ENCODE measurements at regions not wholly inside any gene's neighbourhood (a gene's known extent, or its start where the extent isn't known, plus 50 kb on each side); places are given as distances from the start of the nearest gene placed in this dataset.

DNA sequence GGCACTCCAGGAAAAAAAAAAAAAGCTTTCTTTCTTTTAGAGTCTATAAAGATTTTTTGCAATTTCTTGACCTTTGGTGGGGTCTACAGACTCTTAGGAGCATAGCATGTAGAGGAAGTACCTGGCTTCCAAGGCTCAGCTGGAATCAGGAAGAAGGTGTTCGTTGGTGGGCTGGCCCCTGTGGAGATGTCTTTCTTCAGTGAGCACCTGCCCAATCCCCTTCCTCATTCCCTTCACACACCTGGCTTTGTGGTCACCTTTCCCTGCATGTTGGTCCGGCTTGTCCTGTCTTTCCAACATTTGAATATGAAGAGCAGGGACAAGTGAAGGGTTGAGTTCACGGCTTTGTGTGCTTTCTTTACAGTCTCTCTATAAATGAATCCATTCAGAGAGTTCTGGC is 352.4 kb downstream of the HAPSTR1 start:
- Histone ChIP-seq H3K27me3 (ENCODE audit: insufficient read depth, low read length) (no peaks in the 10 kb centered on the region), H3K27ac (ENCODE audit: low read depth, low read length) (no peak overlapping the region), H3K9ac (ENCODE audit: low read depth, low read length) (no peak overlapping the region), H3K36me3 (ENCODE audit: insufficient read depth, low read length) (no peaks in the 10 kb centered on the region), H3K4me1 (ENCODE audit: insufficient read depth, low read length) (peaks cover 20% of the 10 kb centered on the region), H3K4me3 (ENCODE audit: low read length) (no peak overlapping the region), H3K9me3 (ENCODE audit: insufficient read depth, low read depth, low read length) (no peaks in the 10 kb centered on the region)
- 59% methylated on average over 3 of the region's 3 CpGs for WGBS

- H3K27me3 ChIP-seq (ENCODE audit: insufficient read depth, low read length), result no peaks in the 10 kb centered on the region
- H3K9me3 ChIP-seq (ENCODE audit: insufficient read depth, low read depth, low read length), result no peaks in the 10 kb centered on the region
- H3K4me1 ChIP-seq (ENCODE audit: insufficient read depth, low read length), result peaks cover 22% of the 10 kb centered on the region
- whole genome bisulfite sequencing, result 70% methylated on average over 4 of the region's 6 CpGs
- no peak overlapping the region for H3K9ac ChIP-seq (ENCODE audit: low read depth, low read length)
- no peak overlapping the region for H3K27ac ChIP-seq (ENCODE audit: low read depth, low read length)
- H3K36me3 ChIP-seq (ENCODE audit: insufficient read depth, low read length), result no peaks in the 10 kb centered on the region
- no peak overlapping the region for H3K4me3 ChIP-seq (ENCODE audit: low read length)
These were observed 355.2 kb downstream of the HAPSTR1 start for GRCh38 chr16:9446471-9447194.

DNA sequence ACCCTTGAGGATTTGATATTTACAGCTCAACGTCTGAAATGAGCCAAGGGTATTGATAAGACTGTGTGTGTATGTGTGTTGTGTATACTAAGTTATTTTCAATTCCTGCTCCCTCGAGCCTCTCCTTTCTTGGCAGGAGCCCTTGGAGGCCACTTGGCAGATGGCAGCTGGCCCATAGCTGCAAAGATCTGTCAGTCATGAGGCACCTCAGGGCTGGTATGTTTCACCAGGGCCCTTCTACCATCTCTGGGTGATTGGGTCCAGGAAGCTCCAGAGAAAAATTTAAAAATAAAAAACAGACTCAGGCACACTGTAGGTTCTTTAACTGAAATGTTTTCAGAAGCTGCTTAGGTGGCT is 355.7 kb downstream of the HAPSTR1 start:
- H3K9me3 ChIP-seq (ENCODE audit: insufficient read depth, low read depth, low read length), result no peaks in the 10 kb centered on the region
- H3K4me3 ChIP-seq (ENCODE audit: low read length), result no peak overlapping the region
- peaks cover 18% of the 10 kb centered on the region for H3K4me1 ChIP-seq (ENCODE audit: insufficient read depth, low read length)
- H3K27ac ChIP-seq (ENCODE audit: low read depth, low read length), result no peak overlapping the region
- H3K27me3 ChIP-seq (ENCODE audit: insufficient read depth, low read length), result no peaks in the 10 kb centered on the region
- WGBS, result 96% methylated on average over 2 of the region's 2 CpGs
- H3K9ac ChIP-seq (ENCODE audit: low read depth, low read length), result no peak overlapping the region
- no peaks in the 10 kb centered on the region for H3K36me3 ChIP-seq (ENCODE audit: insufficient read depth, low read length)

- Histone ChIP-seq H3K27me3 (ENCODE audit: insufficient read depth, low read length) (no peaks in the 10 kb centered on the region), H3K4me3 (ENCODE audit: low read length) (no peak overlapping the region), H3K9me3 (ENCODE audit: insufficient read depth, low read depth, low read length) (no peaks in the 10 kb centered on the region), H3K4me1 (ENCODE audit: insufficient read depth, low read length) (peaks cover 13% of the 10 kb centered on the region), H3K9ac (ENCODE audit: low read depth, low read length) (no peak overlapping the region), H3K27ac (ENCODE audit: low read depth, low read length) (no peak overlapping the region), H3K36me3 (ENCODE audit: insufficient read depth, low read length) (no peaks in the 10 kb centered on the region)
- 95% methylated on average over 4 of the region's 4 CpGs for WGBS
These were observed 356.3 kb downstream of the HAPSTR1 start for GRCh38 chr16:9447699-9448098.

- Histone ChIP-seq H3K9me3 (ENCODE audit: insufficient read depth, low read depth, low read length) (no peaks in the 10 kb centered on the region), H3K27me3 (ENCODE audit: insufficient read depth, low read length) (no peaks in the 10 kb centered on the region), H3K4me3 (ENCODE audit: low read length) (no peak overlapping the region), H3K36me3 (ENCODE audit: insufficient read depth, low read length) (no peaks in the 10 kb centered on the region), H3K9ac (ENCODE audit: low read depth, low read length) (no peak overlapping the region), H3K4me1 (ENCODE audit: insufficient read depth, low read length) (peaks cover 12% of the 10 kb centered on the region; the same call in 1 of the 2 replicates), H3K27ac (ENCODE audit: low read depth, low read length) (no peak overlapping the region)
- WGBS, result 96% methylated on average over 3 of the region's 3 CpGs
These were observed 358.2 kb downstream of the HAPSTR1 start for GRCh38 chr16:9449597-9449996.

DNA sequence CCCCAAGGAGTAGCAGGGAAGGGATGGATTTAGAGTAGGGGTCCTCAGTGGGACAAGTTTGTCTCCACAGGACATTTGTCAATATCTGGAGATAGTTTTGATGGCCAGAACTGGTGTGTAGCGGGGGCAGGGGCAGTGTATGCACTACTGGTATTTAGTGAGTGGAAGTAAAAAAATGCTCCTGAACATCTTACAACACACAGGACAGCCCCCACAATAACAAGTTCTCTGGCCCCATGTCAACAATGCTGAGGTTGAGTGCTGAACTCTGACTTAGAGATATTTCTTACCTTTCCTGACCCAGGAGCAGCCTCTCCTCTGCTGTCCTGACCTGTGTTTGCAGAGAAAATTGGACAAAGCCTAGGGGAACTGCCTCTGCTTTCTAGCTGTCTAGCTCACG is 365.8 kb downstream of the HAPSTR1 start:
- Histone ChIP-seq H3K36me3 (ENCODE audit: insufficient read depth, low read length) (no peaks in the 10 kb centered on the region), H3K27ac (ENCODE audit: low read depth, low read length) (no peak overlapping the region), H3K4me1 (ENCODE audit: insufficient read depth, low read length) (peaks cover 3% of the 10 kb centered on the region; the same call in 1 of the 2 replicates), H3K4me3 (ENCODE audit: low read length) (no peak overlapping the region), H3K27me3 (ENCODE audit: insufficient read depth, low read length) (no peaks in the 10 kb centered on the region), H3K9ac (ENCODE audit: low read depth, low read length) (no peak overlapping the region), H3K9me3 (ENCODE audit: insufficient read depth, low read depth, low read length) (no peaks in the 10 kb centered on the region)
- 98% methylated on average over 2 of the region's 2 CpGs for WGBS

- Histone ChIP-seq H3K27ac (ENCODE audit: low read depth, low read length) (no peak overlapping the region), H3K4me3 (ENCODE audit: low read length) (no peak overlapping the region), H3K36me3 (ENCODE audit: insufficient read depth, low read length) (no peaks in the 10 kb centered on the region), H3K9me3 (ENCODE audit: insufficient read depth, low read depth, low read length) (no peaks in the 10 kb centered on the region), H3K9ac (ENCODE audit: low read depth, low read length) (no peak overlapping the region), H3K27me3 (ENCODE audit: insufficient read depth, low read length) (no peaks in the 10 kb centered on the region), H3K4me1 (ENCODE audit: insufficient read depth, low read length) (peaks cover 3% of the 10 kb centered on the region; the same call in 1 of the 2 replicates)
- 93% methylated on average over 6 of the region's 6 CpGs for WGBS
These were observed 367.4 kb downstream of the HAPSTR1 start for GRCh38 chr16:9458816-9459215.

DNA sequence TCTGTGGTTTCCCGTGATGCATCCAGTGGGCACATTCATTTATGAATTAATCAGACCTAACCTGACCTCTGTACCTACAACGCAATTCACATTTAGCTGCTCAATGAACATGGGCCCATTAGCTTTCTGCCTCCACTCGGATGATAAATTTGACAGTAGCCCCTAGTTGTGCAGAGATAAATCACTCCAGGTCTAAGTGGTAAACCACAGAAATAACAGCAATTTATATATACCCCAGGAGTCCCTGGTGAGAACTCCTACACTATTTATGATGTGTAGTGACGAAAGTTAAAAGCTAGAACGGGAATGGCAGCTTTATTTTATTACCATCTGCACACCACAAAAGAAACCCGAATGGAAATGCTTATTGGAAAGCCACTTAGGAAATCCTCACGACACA is 371.5 kb downstream of the HAPSTR1 start:
- H3K9ac ChIP-seq (ENCODE audit: low read depth, low read length), result no peak overlapping the region
- no peak overlapping the region for H3K27ac ChIP-seq (ENCODE audit: low read depth, low read length)
- H3K27me3 ChIP-seq (ENCODE audit: insufficient read depth, low read length), result no peaks in the 10 kb centered on the region
- no peaks in the 10 kb centered on the region for H3K36me3 ChIP-seq (ENCODE audit: insufficient read depth, low read length)
- peaks cover 3% of the 10 kb centered on the region; the same call in 1 of the 2 replicates for H3K4me1 ChIP-seq (ENCODE audit: insufficient read depth, low read length)
- H3K9me3 ChIP-seq (ENCODE audit: insufficient read depth, low read depth, low read length), result no peaks in the 10 kb centered on the region
- no peak overlapping the region for H3K4me3 ChIP-seq (ENCODE audit: low read length)
- WGBS, result 94% methylated on average over 7 of the region's 7 CpGs

DNA sequence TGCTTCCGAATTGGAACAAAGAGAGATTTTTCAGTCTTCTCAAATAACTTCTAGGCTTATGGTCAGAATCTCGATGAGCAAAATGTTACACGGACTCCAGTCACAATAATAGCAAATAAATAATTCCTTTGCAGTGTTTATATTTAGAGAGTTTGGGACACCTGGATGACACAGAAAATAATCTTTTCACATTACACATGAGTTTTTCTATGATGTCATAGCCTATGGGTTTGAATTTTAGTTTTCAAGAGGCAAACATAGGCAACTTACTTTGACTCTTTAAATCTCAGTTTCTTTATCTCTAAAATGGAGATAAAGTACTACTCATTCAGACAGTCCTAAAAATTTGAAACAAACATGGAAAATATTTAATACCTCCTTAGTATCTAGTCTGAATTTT is 372.0 kb downstream of the HAPSTR1 start:
- Histone ChIP-seq H3K27ac (ENCODE audit: low read depth, low read length) (no peak overlapping the region), H3K9ac (ENCODE audit: low read depth, low read length) (no peak overlapping the region), H3K4me1 (ENCODE audit: insufficient read depth, low read length) (peaks cover 3% of the 10 kb centered on the region; the same call in 1 of the 2 replicates), H3K27me3 (ENCODE audit: insufficient read depth, low read length) (no peaks in the 10 kb centered on the region), H3K36me3 (ENCODE audit: insufficient read depth, low read length) (no peaks in the 10 kb centered on the region), H3K4me3 (ENCODE audit: low read length) (no peak overlapping the region), H3K9me3 (ENCODE audit: insufficient read depth, low read depth, low read length) (no peaks in the 10 kb centered on the region)
- 100% methylated on average over 2 of the region's 3 CpGs for WGBS

- H3K9me3 ChIP-seq (ENCODE audit: insufficient read depth, low read depth, low read length), result no peaks in the 10 kb centered on the region
- no peak overlapping the region for H3K9ac ChIP-seq (ENCODE audit: low read depth, low read length)
- over 99% methylated on average over 4 of the region's 4 CpGs for WGBS
These were observed 373.7 kb downstream of the HAPSTR1 start for GRCh38 chr16:9465161-9465560.

GRCh38 chr16:9469512-9469911 is 378.1 kb downstream of the HAPSTR1 start:
- no peaks in the 10 kb centered on the region for H3K27me3 ChIP-seq (ENCODE audit: insufficient read depth, low read length)
- no peaks in the 10 kb centered on the region for H3K9me3 ChIP-seq (ENCODE audit: insufficient read depth, low read depth, low read length)
- H3K27ac ChIP-seq (ENCODE audit: low read depth, low read length), result no peak overlapping the region
- no peak overlapping the region for H3K4me3 ChIP-seq (ENCODE audit: low read length)
- no peaks in the 10 kb centered on the region for H3K36me3 ChIP-seq (ENCODE audit: insufficient read depth, low read length)
- no peaks in the 10 kb centered on the region for H3K4me1 ChIP-seq (ENCODE audit: insufficient read depth, low read length)
- no peak overlapping the region for H3K9ac ChIP-seq (ENCODE audit: low read depth, low read length)

More at GRCh38 chr16:9465161-9465560, 373.7 kb downstream of the HAPSTR1 start:
- H3K36me3 ChIP-seq (ENCODE audit: insufficient read depth, low read length), result no peaks in the 10 kb centered on the region
- no peaks in the 10 kb centered on the region for H3K27me3 ChIP-seq (ENCODE audit: insufficient read depth, low read length)
- no peak overlapping the region for H3K4me3 ChIP-seq (ENCODE audit: low read length)
- no peak overlapping the region for H3K27ac ChIP-seq (ENCODE audit: low read depth, low read length)
- H3K4me1 ChIP-seq (ENCODE audit: insufficient read depth, low read length), result no peaks in the 10 kb centered on the region

GRCh38 chr16:9476744-9477143 is 385.3 kb downstream of the HAPSTR1 start:
- 92% methylated on average over 3 of the region's 3 CpGs for WGBS
- H3K4me1 ChIP-seq (ENCODE audit: insufficient read depth, low read length), result no peaks in the 10 kb centered on the region

More at GRCh38 chr16:9476744-9477143, 385.3 kb downstream of the HAPSTR1 start:
- Histone ChIP-seq H3K27me3 (ENCODE audit: insufficient read depth, low read length) (no peaks in the 10 kb centered on the region), H3K4me3 (ENCODE audit: low read length) (no peak overlapping the region), H3K27ac (ENCODE audit: low read depth, low read length) (no peak overlapping the region), H3K36me3 (ENCODE audit: insufficient read depth, low read length) (no peaks in the 10 kb centered on the region), H3K9ac (ENCODE audit: low read depth, low read length) (no peak overlapping the region), H3K9me3 (ENCODE audit: insufficient read depth, low read depth, low read length) (no peaks in the 10 kb centered on the region)

Measured in HUES64 (cell line).